MG63 (cell line): ENCODE measurements at regions not wholly inside any gene's neighbourhood (a gene's known extent, or its start where the extent isn't known, plus 50 kb on each side); places are given as distances from the start of the nearest gene placed in this dataset.
A peak's percentile ranks its signal among the peaks of the same experiment; 100 is the strongest.
"Not testable (repeated sequence)": the region's sequence is repeated elsewhere in the genome, so short reads cannot be mapped to it uniquely, and the experiment has no call there.

Experiments
- DNase-seq: peaks from one replicate; pipeline ENCODE4 v3.0.0-alpha.2; 2020
- H3K27me3 ChIP-seq: fragments of 250-450 bp; sonication (Bioruptor Pico); 2 replicates; pipeline ENCODE4 v1.5.1; 2020; ENCODE audit warnings: mild to moderate bottlenecking, moderate library complexity
- H3K36me3 ChIP-seq: fragments of 250-450 bp; sonication (Bioruptor Pico); 2 replicates; pipeline ENCODE4 v1.5.1; 2020; ENCODE audit warnings: mild to moderate bottlenecking, moderate library complexity
- H3K4me3 ChIP-seq: fragments of 250-450 bp; sonication (Bioruptor Pico); 2 replicates; pipeline ENCODE4 v1.5.1; 2020; ENCODE audit warnings: mild to moderate bottlenecking, moderate library complexity
- H3K9me3 ChIP-seq: fragments of 250-450 bp; sonication (Bioruptor Pico); 2 replicates; pipeline ENCODE4 v1.5.1; 2020; ENCODE audit warnings: mild to moderate bottlenecking, moderate library complexity

DNA sequence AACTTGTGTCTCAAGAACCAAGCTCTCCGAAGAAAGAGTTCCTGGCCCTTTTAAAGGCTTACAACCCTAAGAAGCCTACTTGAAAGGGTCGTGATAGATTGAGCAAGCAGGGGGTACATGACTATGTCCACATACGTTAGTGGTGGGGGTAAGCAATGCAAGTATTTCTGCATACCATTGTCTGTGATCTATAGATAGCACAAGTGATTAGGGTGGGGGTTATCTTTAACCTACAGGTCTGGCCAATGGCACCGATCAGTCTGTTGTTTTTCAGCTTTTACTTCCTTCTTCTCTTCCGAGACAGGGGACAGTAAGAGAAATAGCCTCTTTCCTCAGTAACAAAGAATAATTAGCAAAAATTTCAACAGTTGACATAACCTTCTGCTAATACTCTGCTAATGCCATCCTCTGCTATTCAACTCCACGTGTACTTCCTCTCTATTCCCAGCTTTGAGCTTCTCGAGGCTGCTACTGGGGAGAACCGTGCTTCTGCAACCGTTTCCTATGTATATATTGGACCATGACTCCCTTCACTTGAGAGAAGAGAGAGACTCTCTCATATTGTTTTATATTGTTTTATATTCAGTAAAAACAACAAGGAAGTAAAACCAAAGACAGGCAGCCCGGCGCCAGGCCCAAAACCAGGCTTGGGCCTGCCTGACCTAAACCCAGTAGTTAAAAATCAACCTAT lies 727.7 kb upstream of the NCAM2 start:
- H3K4me3 ChIP-seq, result no peak overlapping the region
- no peaks in the 10 kb centered on the region for H3K9me3 ChIP-seq
- no peak for DNase-seq

DNA sequence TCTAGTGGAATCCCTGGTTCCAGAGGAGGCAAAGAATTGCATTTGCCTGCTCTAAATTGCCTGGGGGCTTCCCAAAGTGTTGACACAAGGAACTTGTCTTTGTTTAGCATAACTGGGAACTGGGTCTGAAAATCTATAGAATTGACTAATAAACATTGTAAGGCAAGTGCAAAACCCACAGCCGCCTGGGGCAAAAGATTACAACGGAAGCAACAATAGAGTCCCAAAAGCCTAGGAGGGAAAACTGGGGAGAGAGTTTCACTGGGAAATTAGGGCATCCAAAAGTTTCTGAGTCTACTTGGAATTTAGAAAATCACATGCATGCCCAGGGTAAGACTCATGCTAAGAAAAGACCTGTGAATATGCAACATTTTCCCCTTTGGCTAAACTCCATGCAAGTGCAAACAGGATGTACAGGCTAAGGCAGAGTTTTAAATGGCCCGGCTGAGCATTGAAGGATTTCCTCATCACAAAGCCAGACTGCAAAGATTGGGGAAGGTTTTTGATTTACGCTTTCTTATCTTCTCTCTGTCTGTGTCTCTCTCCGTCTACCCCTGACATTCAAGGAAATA lies 725.3 kb upstream of the NCAM2 start:
- Histone ChIP-seq H3K4me3 (no peak overlapping the region), H3K27me3 (no peaks in the 10 kb centered on the region), H3K9me3 (no peaks in the 10 kb centered on the region), H3K36me3 (no peaks in the 10 kb centered on the region)
- DNase-seq, result no peak

More for the DNA sequence above, 727.7 kb upstream of the NCAM2 start:
- Histone ChIP-seq H3K36me3 (no peaks in the 10 kb centered on the region), H3K27me3 (no peaks in the 10 kb centered on the region)

DNA sequence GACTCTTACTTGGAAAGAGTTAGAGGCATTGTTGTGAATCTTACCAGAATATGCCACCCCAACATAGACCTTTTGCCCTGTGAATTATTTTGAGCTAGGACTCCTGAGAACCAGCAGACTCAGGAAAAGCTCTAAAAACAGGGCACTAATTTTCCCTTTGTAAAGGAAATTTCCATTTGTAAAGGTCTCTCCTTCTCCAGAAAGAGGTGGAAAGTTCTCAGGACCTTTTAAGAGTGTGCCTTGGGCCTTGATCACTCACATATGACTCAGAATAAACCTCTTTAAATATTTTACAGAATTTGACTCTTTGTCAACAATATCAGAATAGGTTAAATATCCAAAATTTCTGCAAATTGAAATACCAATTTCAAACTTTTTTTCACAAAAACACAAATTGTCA lies 721.8 kb upstream of the NCAM2 start:
- no peaks in the 10 kb centered on the region for H3K36me3 ChIP-seq
- DNase-seq, result no peak

DNA sequence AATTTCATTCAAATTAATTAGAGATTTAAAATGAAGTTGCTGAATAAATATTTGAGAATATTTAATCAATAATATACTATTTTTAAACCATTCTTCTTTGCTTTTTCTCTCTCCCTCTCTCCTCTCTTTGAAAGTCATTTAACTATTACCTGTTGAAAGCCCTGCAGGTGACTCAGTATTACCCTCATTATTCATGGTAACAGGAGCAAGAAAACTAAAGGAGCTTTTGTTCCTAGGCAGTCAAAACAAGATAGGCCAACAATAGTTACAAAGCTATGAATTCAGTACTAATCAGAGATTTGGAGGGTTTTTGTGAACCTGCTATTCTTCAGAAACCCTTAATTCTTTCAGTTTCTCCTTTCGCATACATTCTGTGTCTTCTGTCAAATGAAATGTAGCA lies 721.3 kb upstream of the NCAM2 start:
- H3K36me3 ChIP-seq, result no peaks in the 10 kb centered on the region
- no peak for DNase-seq
- no peaks in the 10 kb centered on the region for H3K27me3 ChIP-seq
- no peaks in the 10 kb centered on the region for H3K9me3 ChIP-seq
- no peak overlapping the region for H3K4me3 ChIP-seq

More for the DNA sequence above, 721.8 kb upstream of the NCAM2 start:
- Histone ChIP-seq H3K27me3 (no peaks in the 10 kb centered on the region), H3K9me3 (no peaks in the 10 kb centered on the region), H3K4me3 (no peak overlapping the region)

DNA sequence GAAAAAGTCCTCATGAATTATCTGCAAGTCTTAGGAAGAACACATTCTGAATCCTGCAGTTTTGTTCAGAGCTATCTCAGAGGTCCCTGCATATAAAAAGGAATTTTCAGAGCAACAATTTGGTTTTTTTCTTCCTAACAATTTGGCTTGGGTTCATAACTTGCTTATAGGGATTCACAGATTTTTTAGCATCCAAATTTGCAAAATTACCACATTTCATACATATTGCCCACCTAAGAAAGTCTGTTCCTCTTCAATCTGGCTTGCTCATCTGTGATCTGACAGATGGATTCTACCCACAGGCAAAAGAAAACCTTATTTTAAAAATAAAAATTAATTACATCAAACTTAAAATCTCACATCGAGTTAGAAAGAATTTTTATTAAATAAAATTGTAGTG lies 714.4 kb upstream of the NCAM2 start:
- no peak for DNase-seq

DNA sequence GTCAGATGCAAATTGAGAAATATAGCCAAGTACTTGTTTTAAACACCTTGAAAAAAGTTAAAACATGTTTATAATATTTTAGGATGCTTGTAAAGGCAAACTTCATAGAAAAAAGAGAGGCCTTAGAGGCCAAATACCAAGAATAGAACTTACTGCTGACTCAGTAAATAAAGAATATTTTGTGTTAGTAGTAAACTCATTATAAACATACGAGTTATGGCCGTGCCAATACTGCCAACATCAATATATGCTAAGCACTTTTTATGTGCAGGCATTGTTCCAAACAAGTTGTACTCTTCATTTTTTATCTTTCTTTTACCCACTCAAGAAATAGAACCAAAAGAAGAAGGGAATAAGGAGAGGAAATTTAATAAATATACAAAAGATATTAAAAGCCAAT lies 705.9 kb upstream of the NCAM2 start:
- Histone ChIP-seq H3K36me3 (no peaks in the 10 kb centered on the region), H3K4me3 (no peak overlapping the region), H3K9me3 (no peaks in the 10 kb centered on the region), H3K27me3 (no peaks in the 10 kb centered on the region)
- no peak for DNase-seq

More for the DNA sequence above, 714.4 kb upstream of the NCAM2 start:
- no peaks in the 10 kb centered on the region for H3K9me3 ChIP-seq
- H3K36me3 ChIP-seq, result no peaks in the 10 kb centered on the region
- no peak overlapping the region for H3K4me3 ChIP-seq
- no peaks in the 10 kb centered on the region for H3K27me3 ChIP-seq

DNA sequence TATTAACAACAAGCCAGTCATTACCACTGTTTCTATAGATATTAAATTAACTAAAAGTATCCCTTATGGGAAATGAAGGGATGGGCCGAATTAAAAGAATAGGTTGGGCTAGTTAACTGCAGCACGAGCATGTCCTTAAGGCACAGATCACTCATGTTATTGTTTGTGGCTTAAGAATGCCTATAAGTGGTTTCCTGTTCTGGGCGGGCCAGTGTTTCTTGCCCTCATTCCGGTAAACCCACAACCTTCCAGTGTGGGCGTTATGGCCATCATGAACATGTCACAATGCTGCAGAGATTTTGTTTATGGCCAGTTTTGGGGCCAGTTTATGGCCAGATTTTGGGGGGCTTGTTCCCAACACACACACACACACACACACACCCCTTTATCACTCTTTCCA lies 705.4 kb upstream of the NCAM2 start:
- H3K27me3 ChIP-seq, H3K4me3 ChIP-seq, H3K36me3 ChIP-seq, H3K9me3 ChIP-seq: not testable (repeated sequence)
- peak; percentile 0 for DNase-seq

DNA sequence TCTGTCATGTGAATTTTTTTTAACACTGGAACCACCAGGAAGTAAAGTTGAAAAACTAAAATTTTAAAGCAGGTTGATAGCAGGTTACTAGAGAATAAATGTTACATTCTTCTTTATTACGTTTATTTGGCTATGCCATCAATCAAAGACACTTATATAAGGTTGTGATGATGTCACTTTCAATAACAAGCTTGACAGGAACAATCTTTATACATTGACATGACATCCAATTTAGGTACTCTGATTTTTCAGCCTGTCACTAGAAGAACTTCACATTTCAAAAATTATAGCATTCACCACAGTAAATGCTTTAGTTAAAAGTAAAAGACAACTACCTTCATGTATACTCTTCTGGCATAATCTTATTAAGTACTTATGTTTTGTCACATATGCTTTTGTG lies 696.8 kb upstream of the NCAM2 start:
- Histone ChIP-seq H3K9me3 (no peaks in the 10 kb centered on the region), H3K36me3 (no peaks in the 10 kb centered on the region), H3K27me3 (no peaks in the 10 kb centered on the region), H3K4me3 (no peak overlapping the region)
- no peak for DNase-seq

DNA sequence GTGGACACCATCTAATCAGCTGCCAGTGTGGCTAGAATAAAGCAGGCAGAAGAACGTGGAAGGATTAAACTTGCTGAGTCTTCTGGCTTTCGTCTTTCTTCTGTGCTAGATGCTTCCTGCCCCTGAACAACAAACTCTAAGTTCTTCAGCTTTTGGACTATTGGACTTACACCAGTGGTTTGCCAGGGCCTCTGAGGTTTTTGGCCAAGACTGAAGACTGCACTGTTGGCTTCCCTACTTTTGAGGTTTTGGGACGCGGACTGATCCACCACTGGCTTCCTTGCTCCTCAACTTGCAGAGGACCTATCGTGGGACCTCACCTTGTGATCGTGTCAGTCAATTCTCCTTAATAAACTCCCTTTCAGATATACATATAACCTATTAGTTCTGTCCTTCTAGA lies 696.1 kb upstream of the NCAM2 start:
- no peak for DNase-seq
- H3K9me3 ChIP-seq, result no peaks in the 10 kb centered on the region

DNA sequence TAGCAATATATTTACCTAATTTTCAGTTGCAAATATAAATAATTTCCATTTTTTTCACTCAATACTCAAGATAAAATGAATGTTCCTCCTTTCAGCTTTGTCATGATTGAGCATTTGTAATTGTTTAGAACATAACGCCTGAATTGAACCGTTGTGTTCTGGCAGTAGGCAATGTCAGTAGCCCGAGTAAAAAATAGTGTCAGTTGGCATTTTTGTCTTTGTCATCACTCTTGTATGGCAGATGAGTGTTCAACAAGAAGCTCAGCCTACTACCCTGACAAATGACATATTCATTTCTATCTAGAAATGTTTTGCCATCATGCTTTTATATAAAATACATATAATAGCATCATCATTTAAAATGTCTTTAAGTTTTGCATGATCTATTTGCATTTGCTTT lies 691.4 kb upstream of the NCAM2 start:
- no peaks in the 10 kb centered on the region for H3K27me3 ChIP-seq
- no peaks in the 10 kb centered on the region for H3K36me3 ChIP-seq
- no peak overlapping the region for H3K4me3 ChIP-seq
- no peaks in the 10 kb centered on the region for H3K9me3 ChIP-seq
- DNase-seq, result no peak

More for the DNA sequence above, 696.1 kb upstream of the NCAM2 start:
- no peak overlapping the region for H3K4me3 ChIP-seq
- H3K36me3 ChIP-seq, result no peaks in the 10 kb centered on the region
- H3K27me3 ChIP-seq, result no peaks in the 10 kb centered on the region

DNA sequence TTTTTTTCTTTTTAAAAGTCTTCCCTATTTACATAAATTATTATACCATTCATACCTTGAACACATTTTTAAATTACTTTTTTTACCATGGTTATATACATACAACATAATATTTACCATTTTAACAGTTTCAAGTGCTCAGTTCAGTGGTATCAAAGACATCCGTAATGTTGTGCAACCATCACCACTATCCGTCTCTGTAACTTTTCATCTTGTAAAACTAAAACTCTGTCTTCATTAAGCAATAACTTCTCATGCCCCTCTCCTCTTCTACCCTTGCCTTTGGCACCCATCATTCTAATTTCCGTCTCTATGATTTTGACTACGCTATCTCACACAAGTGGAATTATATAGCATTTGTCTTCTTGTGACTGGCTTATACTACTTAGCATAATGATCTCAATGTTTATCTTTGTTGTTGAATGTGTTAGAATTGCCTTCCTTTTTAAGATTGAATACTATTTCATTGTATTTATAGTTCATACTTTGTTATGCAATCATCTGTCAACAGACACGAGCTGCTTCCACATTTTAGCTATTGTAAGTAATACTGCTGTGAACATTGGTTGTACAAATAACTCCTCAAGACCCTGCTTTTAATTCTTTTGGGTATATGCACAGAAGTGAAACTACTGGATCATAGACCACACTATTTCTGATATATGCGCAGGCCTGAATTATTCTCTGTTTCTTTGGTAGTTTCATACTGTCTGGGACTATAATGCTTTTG lies 689.5 kb upstream of the NCAM2 start:
- Histone ChIP-seq H3K9me3 (no peaks in the 10 kb centered on the region), H3K36me3 (no peaks in the 10 kb centered on the region), H3K27me3 (no peaks in the 10 kb centered on the region), H3K4me3 (no peak overlapping the region)
- DNase-seq, result no peak

DNA sequence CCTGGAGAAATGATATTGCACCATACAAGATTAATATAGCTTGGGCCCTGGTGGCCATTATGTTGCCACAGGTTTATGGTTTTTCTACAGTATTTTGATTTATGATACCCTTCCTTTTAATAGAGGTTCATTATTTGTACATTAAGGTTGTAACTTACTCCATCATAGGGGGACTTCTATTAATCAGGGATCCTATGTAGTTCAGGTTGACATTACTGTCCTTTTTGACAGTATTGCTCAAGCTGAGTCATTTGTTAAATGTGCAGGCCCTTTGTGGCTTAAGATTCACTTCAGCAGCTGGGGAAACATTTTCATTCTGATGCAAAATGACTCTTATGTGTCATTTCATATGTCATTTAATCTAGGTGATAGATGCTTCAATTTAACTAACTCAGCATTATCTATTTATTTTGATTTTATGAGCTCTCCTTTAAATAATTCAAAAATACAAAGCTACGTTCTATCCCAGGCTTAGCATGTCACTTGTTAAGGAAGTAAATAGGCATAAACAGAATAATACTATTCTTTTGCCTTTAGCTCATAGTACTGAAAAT lies 686.9 kb upstream of the NCAM2 start:
- Histone ChIP-seq H3K9me3 (no peaks in the 10 kb centered on the region), H3K27me3 (no peaks in the 10 kb centered on the region), H3K36me3 (no peaks in the 10 kb centered on the region), H3K4me3 (no peak overlapping the region)
- DNase-seq, result no peak

DNA sequence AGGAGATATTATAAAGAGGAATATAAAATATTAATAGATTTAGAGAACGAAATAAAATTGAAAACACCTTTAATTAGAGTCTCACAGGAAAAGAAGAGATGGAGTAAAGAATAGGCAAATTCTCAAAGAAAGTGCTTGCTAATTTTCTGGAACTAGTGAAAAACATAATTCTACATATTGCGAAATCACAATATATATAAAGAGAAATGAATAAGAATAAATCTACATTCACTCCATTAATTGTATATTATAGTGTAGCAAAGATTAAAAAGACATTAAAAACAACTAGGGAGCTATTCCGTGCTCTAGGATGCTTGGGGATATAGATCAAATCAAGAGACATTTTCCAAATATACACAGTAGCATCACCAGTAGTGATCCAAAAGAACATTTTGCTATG lies 685.2 kb upstream of the NCAM2 start:
- Histone ChIP-seq H3K27me3 (no peaks in the 10 kb centered on the region), H3K9me3 (no peaks in the 10 kb centered on the region), H3K36me3 (no peaks in the 10 kb centered on the region), H3K4me3 (no peak overlapping the region)
- no peak for DNase-seq

DNA sequence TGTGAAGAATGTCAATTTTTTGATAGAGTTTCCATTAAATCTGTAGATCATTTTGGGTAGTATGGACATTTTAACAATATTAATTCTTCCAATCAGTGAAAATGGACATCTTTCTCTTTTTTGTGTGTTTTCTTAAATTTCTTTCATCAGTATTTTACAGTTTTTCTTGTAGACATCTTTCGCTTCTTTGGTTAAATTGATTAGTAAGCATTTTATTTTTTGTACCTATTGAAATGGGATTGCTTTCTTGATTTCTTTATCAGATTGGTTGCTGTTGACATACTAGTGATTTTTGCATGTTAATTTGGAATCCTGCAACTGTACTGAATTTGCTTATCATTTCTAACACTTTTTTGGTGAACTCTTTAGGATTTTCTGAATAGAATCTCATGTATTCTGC lies 683.2 kb upstream of the NCAM2 start:
- DNase-seq, result no peak
- Histone ChIP-seq H3K27me3 (no peaks in the 10 kb centered on the region), H3K36me3 (no peaks in the 10 kb centered on the region), H3K9me3 (no peaks in the 10 kb centered on the region), H3K4me3 (no peak overlapping the region)

DNA sequence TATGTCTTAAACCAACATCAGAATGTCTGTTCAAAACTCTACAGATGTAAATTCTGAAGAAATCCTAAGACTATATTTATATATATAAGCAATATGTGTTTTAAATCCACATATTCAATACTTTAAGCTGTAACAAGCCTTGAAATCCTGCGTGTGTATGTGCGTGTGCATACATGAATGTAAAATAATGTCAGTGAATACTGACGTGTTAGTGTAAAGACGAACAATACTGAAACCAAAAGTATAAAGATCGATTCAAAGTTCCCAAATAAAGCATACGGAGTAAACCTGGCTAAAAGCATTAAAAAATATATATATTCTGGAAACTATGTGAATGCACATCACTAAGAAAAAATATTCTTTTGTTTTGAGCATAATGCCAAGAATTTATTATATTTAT lies 668.6 kb upstream of the NCAM2 start:
- peak overlapping the region; percentile 42 for H3K4me3 ChIP-seq
- DNase-seq, result no peak

DNA sequence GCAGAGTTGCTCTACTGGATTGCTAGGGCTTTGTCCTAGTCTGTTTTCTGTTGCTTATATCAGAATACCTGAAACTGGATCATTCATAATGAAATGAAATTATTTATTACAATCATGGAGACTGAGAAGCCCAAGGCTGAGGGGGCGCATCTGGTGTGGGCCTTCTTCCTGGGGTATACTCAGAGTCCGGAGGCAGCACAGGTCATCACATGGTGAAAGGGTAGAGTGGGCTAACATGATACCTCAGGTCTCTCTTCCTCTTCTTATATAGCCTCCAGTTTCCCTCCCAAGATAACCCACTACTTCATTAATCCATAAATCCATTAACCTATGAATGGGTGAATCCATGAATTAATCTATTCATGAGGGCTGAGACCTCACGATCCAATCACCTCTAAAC lies 667.6 kb upstream of the NCAM2 start:
- no peak for DNase-seq
- no peaks in the 10 kb centered on the region for H3K36me3 ChIP-seq
- H3K27me3 ChIP-seq, result no peaks in the 10 kb centered on the region
- no peaks in the 10 kb centered on the region for H3K9me3 ChIP-seq
- H3K4me3 ChIP-seq, result peak overlapping the region; percentile 42

More for the DNA sequence above, 668.6 kb upstream of the NCAM2 start:
- Histone ChIP-seq H3K27me3 (no peaks in the 10 kb centered on the region), H3K36me3 (no peaks in the 10 kb centered on the region), H3K9me3 (no peaks in the 10 kb centered on the region)

DNA sequence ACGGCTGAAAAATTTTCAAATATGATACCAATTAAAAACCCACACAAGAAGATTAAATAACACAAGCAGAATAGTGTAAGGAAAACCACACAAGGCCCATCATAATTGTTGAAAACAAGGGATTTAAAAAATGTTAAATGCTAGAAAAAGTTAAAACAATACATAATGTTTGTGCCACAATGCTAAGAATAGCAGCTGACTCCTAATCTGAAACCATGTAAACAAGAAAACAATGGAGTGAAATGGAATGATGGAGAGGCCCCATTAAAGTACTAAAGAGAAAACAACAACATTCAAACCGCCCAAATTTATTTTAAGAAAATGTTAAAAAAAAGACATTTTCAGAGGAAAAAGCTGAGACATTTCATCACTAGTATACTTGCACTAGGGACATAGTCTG lies 663.6 kb upstream of the NCAM2 start:
- no peaks in the 10 kb centered on the region for H3K27me3 ChIP-seq
- H3K4me3 ChIP-seq, result no peak overlapping the region
- H3K9me3 ChIP-seq, result no peaks in the 10 kb centered on the region
- no peaks in the 10 kb centered on the region for H3K36me3 ChIP-seq
- DNase-seq, result no peak

DNA sequence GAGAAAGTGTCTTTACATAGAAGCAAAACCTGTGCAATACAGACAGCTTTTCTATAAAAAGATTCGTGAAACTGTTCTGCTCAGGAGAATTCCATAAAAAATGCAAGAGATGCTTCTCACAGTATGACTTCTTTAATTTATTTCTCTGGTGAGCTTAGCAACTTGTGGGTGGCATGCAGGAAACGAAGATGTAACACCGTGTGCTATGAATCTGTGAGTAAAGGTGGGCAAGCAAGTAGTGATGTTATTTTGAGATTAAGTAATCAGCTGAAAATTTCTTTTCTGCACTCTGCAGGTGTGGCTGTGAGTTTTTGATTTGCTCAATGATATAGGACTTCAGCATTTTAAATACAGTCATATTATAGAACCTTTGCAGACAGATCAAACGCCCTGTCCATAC lies 656.8 kb upstream of the NCAM2 start:
- Histone ChIP-seq H3K27me3 (no peaks in the 10 kb centered on the region), H3K4me3 (no peak overlapping the region), H3K9me3 (no peaks in the 10 kb centered on the region), H3K36me3 (no peaks in the 10 kb centered on the region)
- no peak for DNase-seq
